Testis (tissue), 2 donors: ENCODE measurements at regions not wholly inside any gene's neighbourhood (a gene's known extent, or its start where the extent isn't known, plus 50 kb on each side); places are given as distances from the start of the nearest gene placed in this dataset.

Source experiments
- DNase-seq: peaks from one replicate; pipeline ENCODE4 v3.0.0-alpha.2; 2019
- H3K27ac ChIP-seq, 2 donors: fragments of 200-600 bp; sonication (generic); one replicate each; pipeline ENCODE4 v1.5.1; 2019
- H3K27me3 ChIP-seq: fragments of 200-600 bp; sonication (generic); one replicate; pipeline ENCODE4 v1.5.1; 2019
- H3K36me3 ChIP-seq: fragments of 200-600 bp; sonication (generic); one replicate; pipeline ENCODE4 v1.5.1; 2017; ENCODE audit warnings: low read depth; ENCODE audit errors: missing control alignments
- H3K4me1 ChIP-seq: fragments of 200-600 bp; sonication (generic); one replicate; pipeline ENCODE4 v1.5.1; 2019
- H3K4me3 ChIP-seq, 2 donors: fragments of 200-600 bp; sonication (generic); one replicate each; pipeline ENCODE4 v1.5.1; 2017 to 2019
- H3K9me3 ChIP-seq: fragments of 200-600 bp; sonication (generic); one replicate; pipeline ENCODE4 v1.5.1; 2017
- POLR2A ChIP-seq: fragments of 450-650 bp; IDR thresholded peaks from one replicate; pipeline ENCODE4 v1.6.1; 2017; ENCODE audit warnings: antibody characterized with exemption, mild to moderate bottlenecking, moderate library complexity
- whole genome bisulfite sequencing, 2 donors: methylation state at CpG; one replicate each; pipeline ENCODE4 v1.1.5; 2018; 5-methylcytosine and 5-hydroxymethylcytosine counted together
- intact Hi-C: fragments of 100-400 bp; cut with DNase I; formaldehyde crosslinking; loops from one replicate; pipeline ENCODE4 v1.15.1; 2023; ENCODE audit warnings: low total_unique reads
- TF ChIP-seq, protein P1 (sequence below), 3 experiments: fragments of 450-650 bp in 2 of 3; fragments of 200-600 bp in 1 of 3; sonication (generic) in 1 of 3; IDR thresholded peaks; one replicate each; pipeline ENCODE4 v1.5.1; 2016 to 2019; ENCODE audit warnings: antibody characterized with exemption in 3 of 3, mild to moderate bottlenecking in 2 of 3, moderate library complexity in 1 of 3

- Histone ChIP-seq H3K4me1 (no peaks in the 10 kb centered on the region), H3K9me3 (no peaks in the 10 kb centered on the region), H3K4me3 (no peak overlapping the region), H3K27ac (no peak overlapping the region), H3K36me3 (no peaks in the 10 kb centered on the region), H3K27me3 (no peaks in the 10 kb centered on the region)
- TF ChIP-seq, protein P1, sequence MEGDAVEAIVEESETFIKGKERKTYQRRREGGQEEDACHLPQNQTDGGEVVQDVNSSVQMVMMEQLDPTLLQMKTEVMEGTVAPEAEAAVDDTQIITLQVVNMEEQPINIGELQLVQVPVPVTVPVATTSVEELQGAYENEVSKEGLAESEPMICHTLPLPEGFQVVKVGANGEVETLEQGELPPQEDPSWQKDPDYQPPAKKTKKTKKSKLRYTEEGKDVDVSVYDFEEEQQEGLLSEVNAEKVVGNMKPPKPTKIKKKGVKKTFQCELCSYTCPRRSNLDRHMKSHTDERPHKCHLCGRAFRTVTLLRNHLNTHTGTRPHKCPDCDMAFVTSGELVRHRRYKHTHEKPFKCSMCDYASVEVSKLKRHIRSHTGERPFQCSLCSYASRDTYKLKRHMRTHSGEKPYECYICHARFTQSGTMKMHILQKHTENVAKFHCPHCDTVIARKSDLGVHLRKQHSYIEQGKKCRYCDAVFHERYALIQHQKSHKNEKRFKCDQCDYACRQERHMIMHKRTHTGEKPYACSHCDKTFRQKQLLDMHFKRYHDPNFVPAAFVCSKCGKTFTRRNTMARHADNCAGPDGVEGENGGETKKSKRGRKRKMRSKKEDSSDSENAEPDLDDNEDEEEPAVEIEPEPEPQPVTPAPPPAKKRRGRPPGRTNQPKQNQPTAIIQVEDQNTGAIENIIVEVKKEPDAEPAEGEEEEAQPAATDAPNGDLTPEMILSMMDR (IDR thresholded peaks at IDR 0.05) = no peak
- TF ChIP-seq POLR2A = no peak
- intact Hi-C loops = no loop called here
- no peak for DNase-seq
Observed at GRCh38 chr15:95215017-95215416, 983.7 kb downstream of the MCTP2 start.

DNA sequence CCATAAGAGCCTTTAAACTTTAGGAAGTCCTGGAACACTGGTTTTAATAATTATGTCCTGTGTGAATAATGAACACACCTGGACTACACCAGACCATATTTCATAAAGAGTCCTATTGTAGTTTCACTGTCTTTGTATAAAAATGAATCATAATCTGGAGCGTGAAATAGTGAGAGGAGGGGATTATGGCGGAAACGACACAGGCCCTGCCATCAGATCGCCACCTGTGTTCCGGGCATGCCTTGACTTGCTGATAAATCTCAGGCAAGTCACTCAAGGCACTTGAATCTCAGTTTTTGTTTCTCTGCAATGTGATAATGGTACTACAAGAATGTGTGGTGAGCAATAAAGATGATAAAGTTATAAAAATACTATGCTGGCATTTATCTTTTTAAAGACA is 995.5 kb downstream of the MCTP2 start:
- Histone ChIP-seq H3K36me3 (no peaks in the 10 kb centered on the region), H3K27ac (no peak overlapping the region), H3K27me3 (no peaks in the 10 kb centered on the region), H3K4me3 (no peak overlapping the region), H3K9me3 (no peaks in the 10 kb centered on the region), H3K4me1 (no peaks in the 10 kb centered on the region)
- no peak for TF ChIP-seq POLR2A
- TF ChIP-seq, protein P1 (IDR thresholded peaks at IDR 0.05) = no peak
- 90 to 93% methylated on average over 5 of the region's 5 CpGs for WGBS, 2 donors
- DNase-seq = no peak
- intact Hi-C loops = no loop called here

DNA sequence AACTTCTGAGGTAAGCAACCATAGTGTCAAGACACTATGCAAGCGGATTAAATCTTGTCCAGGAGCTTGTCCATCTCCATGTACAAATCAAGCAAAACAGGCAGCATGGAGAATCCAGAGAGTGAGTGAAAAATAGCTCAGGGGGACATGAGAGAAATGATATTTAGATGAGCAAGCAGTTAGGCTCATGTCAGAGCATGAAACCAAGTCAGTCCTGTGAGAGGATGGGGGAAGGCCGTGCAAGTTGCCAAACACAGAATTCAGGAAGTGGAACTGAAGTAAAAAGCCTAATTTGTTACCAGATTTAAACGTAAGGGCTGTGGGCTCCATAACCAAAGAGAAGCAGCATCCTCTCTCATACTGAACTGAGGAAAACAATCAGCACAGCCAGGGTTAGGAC is 995.9 kb downstream of the MCTP2 start:
- intact Hi-C loops = no loop called here
- H3K27ac ChIP-seq = no peak overlapping the region
- no peaks in the 10 kb centered on the region for H3K27me3 ChIP-seq
- no peak for DNase-seq
- H3K9me3 ChIP-seq = no peaks in the 10 kb centered on the region
- H3K36me3 ChIP-seq = no peaks in the 10 kb centered on the region
- H3K4me1 ChIP-seq = no peaks in the 10 kb centered on the region
- TF ChIP-seq POLR2A = no peak
- TF ChIP-seq, protein P1 (IDR thresholded peaks at IDR 0.05) = no peak
- 69 to 75% methylated on average over 3 of the region's 3 CpGs for WGBS, 2 donors
- H3K4me3 ChIP-seq = no peak overlapping the region

DNA sequence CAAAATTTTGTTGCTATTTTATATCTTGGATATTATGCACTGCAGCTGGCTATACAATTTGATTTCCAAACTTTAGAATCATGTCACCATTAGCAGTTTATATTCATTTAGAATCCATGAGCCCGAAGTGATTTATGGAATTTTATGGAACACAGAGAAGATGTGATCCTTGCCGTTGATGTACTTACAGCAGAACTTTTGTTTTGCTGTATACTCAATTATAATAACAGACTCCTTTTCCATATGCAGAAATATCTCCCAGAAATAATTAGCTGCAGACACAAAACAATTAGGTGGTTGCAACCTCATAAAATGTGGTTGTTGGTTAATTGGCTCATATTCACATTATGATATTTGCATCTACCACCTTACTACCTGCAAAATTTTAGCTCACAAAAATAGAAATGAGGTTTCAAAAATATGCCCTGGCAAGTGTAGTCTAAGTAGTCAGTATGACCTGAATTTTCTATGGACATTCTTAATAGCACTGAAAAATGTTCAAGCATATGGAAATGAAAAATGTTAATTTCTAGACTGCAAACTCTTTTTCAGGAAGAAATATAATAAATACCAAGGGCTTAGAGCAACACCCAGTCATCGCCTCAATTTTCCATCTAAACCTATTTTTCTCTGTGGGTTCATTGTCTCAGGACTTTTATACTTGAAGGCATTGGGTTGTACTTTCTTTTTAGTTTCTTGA is 997.6 kb downstream of the MCTP2 start:
- intact Hi-C loops = no loop called here
- Histone ChIP-seq H3K4me1 (no peaks in the 10 kb centered on the region), H3K27me3 (no peaks in the 10 kb centered on the region), H3K36me3 (no peaks in the 10 kb centered on the region), H3K27ac (no peak overlapping the region), H3K4me3 (no peak overlapping the region), H3K9me3 (no peaks in the 10 kb centered on the region)
- DNase-seq = no peak
- no peak for TF ChIP-seq POLR2A
- TF ChIP-seq, protein P1 (IDR thresholded peaks at IDR 0.05) = no peak
- WGBS, 2 donors = 83 to 86% methylated on average over 3 of the region's 3 CpGs

- no peaks in the 10 kb centered on the region for H3K27me3 ChIP-seq
- intact Hi-C loops = no loop called here
- no peak for DNase-seq
- H3K27ac ChIP-seq = no peak overlapping the region
- H3K36me3 ChIP-seq = no peaks in the 10 kb centered on the region
- TF ChIP-seq, protein P1 (IDR thresholded peaks at IDR 0.05) = no peak
- TF ChIP-seq POLR2A = no peak
- H3K9me3 ChIP-seq = no peaks in the 10 kb centered on the region
- WGBS, 2 donors = 92% methylated on average over 1 of the region's 1 CpG; no CpG with 5 or more reads in 1 of the 2 donors
- no peak overlapping the region for H3K4me3 ChIP-seq
- H3K4me1 ChIP-seq = no peaks in the 10 kb centered on the region
Observed at GRCh38 chr15:95235033-95235432, 1003.7 kb downstream of the MCTP2 start.
